Dedifferentiated amniotic fluid mesenchymal stem cell (primary cell): ENCODE measurements at regions not wholly inside any gene's neighbourhood (a gene's known extent, or its start where the extent isn't known, plus 50 kb on each side); places are given as distances from the start of the nearest gene placed in this dataset.
"Not testable (repeated sequence)": the region's sequence is repeated elsewhere in the genome, so short reads cannot be mapped to it uniquely, and the experiment has no call there.

Source experiments
- DNase-seq: peaks from one replicate; pipeline ENCODE4 v3.0.0-alpha.2; 2016; ENCODE audit errors: extremely low spot score

GRCh38 chr7:124152859-124153692 is 120.2 kb upstream of the TMEM229A start:
- DNase-seq, result no peak

GRCh38 chr7:124137664-124138063 is 104.8 kb upstream of the TMEM229A start:
- no peak for DNase-seq

GRCh38 chr7:124124201-124124600 is 91.3 kb upstream of the TMEM229A start:
- no peak for DNase-seq

- DNase-seq, result no peak
Measured at GRCh38 chr7:124120911-124121310, 88.0 kb upstream of the TMEM229A start.

GRCh38 chr7:124113045-124113444 is 80.2 kb upstream of the TMEM229A start:
- no peak for DNase-seq

- DNase-seq, result no peak
Measured at GRCh38 chr7:124106575-124106974, 73.7 kb upstream of the TMEM229A start.

- no peak for DNase-seq
Measured at GRCh38 chr7:124101173-124101768, 68.4 kb upstream of the TMEM229A start.

- DNase-seq, result no peak
Measured at GRCh38 chr7:124100190-124100589, 67.3 kb upstream of the TMEM229A start.

- DNase-seq, result not testable (repeated sequence)
Measured at GRCh38 chr7:124099585-124099984, 66.7 kb upstream of the TMEM229A start.

- no peak for DNase-seq
Measured at GRCh38 chr7:124089621-124090020, 56.8 kb upstream of the TMEM229A start.

GRCh38 chr7:124088590-124088989 is 55.7 kb upstream of the TMEM229A start:
- no peak for DNase-seq

GRCh38 chr7:124086843-124087242 is 54.0 kb upstream of the TMEM229A start:
- DNase-seq, result no peak

GRCh38 chr7:124085179-124085578 is 52.3 kb upstream of the TMEM229A start:
- no peak for DNase-seq

GRCh38 chr7:124084024-124084423 is 51.2 kb upstream of the TMEM229A start:
- no peak for DNase-seq
